ENCODE measurements at regions not wholly inside any gene's neighbourhood (a gene's known extent, or its start where the extent isn't known, plus 50 kb on each side); places are given as distances from the start of the nearest gene placed in this dataset.

DNA sequence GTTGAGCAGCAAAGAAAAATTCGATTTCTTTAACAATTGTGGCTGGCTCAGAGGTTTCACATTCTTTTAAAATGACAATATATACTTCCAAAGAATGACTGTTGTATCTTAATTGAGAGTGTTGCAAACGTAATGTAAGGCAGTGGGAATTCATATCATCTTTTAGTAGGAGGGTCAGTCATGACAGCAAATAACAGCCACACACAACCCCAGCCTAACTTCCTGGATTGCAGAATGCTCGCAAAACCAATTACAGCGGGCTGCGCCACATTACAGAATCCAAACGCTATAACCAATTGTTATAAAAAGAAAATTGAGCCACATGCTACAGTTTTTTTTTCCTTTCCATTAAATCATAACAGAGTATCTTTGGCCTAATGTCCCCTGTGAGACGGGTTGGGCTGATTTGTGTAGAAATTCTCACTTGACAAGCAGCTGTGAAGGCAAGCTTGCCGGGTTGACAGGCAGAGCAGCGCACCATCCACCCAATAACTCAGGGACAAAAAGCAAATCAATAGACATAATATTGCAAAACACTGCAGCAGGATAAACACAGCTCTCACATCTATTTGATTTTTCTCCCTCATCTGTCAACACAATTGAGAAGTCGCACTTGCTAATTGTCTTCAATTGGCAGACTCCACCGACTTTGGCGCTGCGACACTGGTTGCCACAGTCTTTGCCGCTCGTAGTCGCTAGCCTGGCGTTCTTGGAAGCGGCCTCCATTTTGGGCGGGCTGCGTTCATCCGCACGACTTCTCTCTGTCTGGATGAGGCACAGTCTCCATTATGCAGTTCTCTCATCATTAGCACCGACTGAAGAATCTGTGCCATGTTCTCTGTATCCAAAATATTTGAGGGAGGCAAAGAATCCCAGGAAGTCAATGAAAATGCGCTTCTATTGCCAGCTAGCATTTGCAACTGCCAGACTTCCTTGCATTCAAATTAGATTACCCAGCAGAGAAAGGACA lies 95.0 kb upstream of the CCDC68 start:
- TF ChIP-seq, protein P1, sequence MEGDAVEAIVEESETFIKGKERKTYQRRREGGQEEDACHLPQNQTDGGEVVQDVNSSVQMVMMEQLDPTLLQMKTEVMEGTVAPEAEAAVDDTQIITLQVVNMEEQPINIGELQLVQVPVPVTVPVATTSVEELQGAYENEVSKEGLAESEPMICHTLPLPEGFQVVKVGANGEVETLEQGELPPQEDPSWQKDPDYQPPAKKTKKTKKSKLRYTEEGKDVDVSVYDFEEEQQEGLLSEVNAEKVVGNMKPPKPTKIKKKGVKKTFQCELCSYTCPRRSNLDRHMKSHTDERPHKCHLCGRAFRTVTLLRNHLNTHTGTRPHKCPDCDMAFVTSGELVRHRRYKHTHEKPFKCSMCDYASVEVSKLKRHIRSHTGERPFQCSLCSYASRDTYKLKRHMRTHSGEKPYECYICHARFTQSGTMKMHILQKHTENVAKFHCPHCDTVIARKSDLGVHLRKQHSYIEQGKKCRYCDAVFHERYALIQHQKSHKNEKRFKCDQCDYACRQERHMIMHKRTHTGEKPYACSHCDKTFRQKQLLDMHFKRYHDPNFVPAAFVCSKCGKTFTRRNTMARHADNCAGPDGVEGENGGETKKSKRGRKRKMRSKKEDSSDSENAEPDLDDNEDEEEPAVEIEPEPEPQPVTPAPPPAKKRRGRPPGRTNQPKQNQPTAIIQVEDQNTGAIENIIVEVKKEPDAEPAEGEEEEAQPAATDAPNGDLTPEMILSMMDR (IDR thresholded peaks at IDR 0.05) = no peak
- TF ChIP-seq POLR2A (IDR thresholded peaks at IDR 0.05) = no peak

All from uterus (tissue), 2 donors.